Left renal cortex interstitium (tissue), 4 donors: ENCODE measurements at regions not wholly inside any gene's neighbourhood (a gene's known extent, or its start where the extent isn't known, plus 50 kb on each side); places are given as distances from the start of the nearest gene placed in this dataset.
"Not testable (repeated sequence)": the region's sequence is repeated elsewhere in the genome, so short reads cannot be mapped to it uniquely, and the experiment has no call there.

Experiments used
- DNase-seq, 4 donors: peaks; one replicate each; pipeline ENCODE4 v3.0.0-alpha.2; 2013; ENCODE audit warnings: low read depth in 4 of 4, low spot score in 2 of 4, missing footprints in 1 of 4

GRCh38 chr4:79178760-79179159, 147.1 kb downstream of the NAA11 start:
- DNase-seq = no peak

GRCh38 chr4:79177388-79177787, 148.5 kb downstream of the NAA11 start:
- no peak for DNase-seq

DNA sequence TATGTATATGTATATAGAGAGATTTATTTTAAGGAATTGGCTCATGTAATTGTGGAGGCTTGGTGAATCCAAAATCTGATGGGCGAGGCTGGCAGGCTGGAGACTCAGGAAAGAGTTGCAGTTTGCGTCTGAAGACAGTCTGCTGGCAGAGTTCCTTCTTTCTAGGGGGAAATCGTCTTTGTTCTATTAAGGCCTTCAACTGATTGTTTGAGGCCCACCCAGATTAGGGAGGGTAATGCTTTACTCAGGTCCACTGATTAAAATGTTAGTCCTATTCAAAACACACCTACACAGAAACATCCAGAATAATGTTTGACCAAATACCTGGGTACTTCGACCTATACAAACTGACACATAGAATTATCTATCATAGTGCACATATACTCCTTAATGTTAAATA, 149.5 kb downstream of the NAA11 start:
- DNase-seq = no peak

GRCh38 chr4:79175716-79176115, 150.1 kb downstream of the NAA11 start:
- DNase-seq = no peak

GRCh38 chr4:79174490-79175252, 151.2 kb downstream of the NAA11 start:
- no peak for DNase-seq

GRCh38 chr4:79173186-79173585, 152.7 kb downstream of the NAA11 start:
- DNase-seq = no peak

- no peak for DNase-seq
Measured at GRCh38 chr4:79170077-79170476, 155.8 kb downstream of the NAA11 start.

GRCh38 chr4:79164907-79165610, 160.8 kb downstream of the NAA11 start:
- DNase-seq = no peak

- DNase-seq = no peak
Measured at GRCh38 chr4:79163981-79164490, 161.8 kb downstream of the NAA11 start.

- no peak for DNase-seq
Measured at GRCh38 chr4:79160962-79161361, 164.9 kb downstream of the NAA11 start.

GRCh38 chr4:79158705-79159104, 167.2 kb downstream of the NAA11 start:
- DNase-seq = not testable (repeated sequence)

GRCh38 chr4:79155336-79155735, 170.5 kb downstream of the NAA11 start:
- DNase-seq = no peak

GRCh38 chr4:79150820-79151416, 174.9 kb downstream of the NAA11 start:
- no peak for DNase-seq

DNA sequence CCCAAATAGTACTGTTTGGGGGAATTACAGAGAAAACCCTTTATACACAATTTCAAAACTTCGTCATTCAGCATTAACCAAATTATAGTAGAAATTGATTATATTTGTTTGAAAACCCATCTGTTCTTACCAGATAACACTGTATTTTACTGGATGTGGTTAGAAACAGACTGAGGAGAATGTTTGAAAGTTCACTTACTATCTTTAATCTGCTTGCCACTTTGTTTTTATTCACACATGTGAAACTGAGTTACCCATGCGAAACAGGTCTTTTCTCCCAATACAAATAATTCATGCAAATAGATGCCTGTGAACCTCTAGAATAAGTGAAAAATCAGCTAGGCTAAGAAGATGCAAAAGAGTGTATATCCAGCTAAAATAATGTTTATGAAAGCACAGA, 177.5 kb downstream of the NAA11 start:
- no peak for DNase-seq

DNA sequence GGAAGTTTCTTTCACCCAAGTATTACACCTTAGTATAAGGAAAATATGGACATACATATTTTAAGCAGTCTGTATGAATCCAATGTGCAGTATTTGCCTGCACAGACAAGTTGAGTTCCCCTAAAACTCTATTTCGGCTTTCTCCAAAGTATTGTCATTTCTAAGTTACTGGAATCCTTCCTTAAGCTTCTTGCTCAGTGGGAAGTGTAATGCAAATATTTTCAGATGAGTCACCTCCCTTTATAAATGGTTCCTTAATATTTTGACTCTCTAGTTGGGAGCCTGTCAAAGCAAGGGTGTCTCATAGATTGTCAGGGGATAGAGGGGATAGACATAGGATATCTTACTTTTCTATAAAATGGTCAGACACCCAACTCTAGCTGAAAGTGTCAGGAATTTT, 178.6 kb downstream of the NAA11 start:
- DNase-seq = no peak

DNA sequence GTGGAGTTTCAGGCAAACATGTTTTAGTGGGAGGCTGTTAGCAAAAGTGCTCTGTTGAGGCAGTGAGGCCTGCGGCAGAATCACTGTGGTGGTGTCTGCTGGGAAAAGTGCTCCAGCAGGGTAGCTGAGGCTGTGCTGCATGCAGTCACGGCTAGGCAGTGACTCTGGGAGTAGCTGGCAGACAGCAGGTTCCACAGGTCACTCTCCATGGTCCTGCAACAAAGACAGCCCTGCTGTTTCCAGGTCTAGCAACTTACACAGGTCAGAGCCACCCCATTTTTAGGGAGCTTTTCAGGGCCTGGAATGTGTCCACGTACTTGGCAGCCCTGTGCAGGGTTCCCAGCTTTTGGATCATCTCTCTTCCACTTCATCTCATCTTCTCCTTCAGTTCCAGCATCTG, 184.3 kb downstream of the NAA11 start:
- DNase-seq = no peak

GRCh38 chr4:79134767-79135166, 191.1 kb downstream of the NAA11 start:
- DNase-seq = no peak

DNA sequence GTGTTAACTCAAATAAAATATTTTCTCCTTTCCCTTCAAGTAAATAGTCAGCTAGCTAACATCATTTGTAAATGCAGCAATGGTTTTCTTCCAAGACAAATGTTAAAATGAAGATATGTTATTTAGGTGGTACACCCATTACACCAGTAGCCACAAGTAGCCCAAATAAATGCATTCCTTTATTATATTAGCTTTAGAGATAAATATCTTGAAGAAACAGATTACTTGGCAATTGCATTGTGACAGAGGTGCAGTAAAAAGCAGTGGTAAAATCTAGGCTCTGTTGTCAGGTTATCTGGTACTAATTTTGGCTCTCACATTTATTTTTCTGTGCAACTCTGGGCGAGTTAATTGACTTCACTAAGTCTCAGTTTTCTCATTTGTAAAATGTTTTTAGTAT, 193.0 kb downstream of the NAA11 start:
- DNase-seq = no peak

DNA sequence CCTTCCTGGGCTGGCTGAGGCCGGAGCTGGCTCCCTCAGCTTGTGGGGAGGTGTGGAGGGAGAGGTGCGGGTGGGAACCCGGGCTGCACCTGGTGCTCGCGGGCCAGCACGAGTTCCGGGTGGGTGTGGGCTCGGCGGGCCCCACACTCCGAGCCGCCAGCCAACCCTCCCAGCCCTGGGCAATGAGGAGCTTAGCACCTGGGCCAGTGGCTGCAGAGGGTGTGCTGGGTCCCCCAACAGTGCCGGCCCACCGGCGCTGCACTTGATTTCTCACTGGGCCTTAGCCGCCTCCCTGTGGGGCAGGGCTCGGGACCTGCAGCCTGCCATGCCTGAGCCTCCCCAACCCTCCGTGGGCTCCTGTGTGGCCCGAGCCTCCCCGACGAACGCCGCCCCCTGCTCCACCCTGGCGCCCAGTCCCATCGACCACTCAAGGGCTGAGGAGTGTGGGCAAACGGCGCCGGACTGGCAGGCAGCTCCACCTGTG, 182.7 kb upstream of the PAQR3 start:
- DNase-seq = no peak

DNA sequence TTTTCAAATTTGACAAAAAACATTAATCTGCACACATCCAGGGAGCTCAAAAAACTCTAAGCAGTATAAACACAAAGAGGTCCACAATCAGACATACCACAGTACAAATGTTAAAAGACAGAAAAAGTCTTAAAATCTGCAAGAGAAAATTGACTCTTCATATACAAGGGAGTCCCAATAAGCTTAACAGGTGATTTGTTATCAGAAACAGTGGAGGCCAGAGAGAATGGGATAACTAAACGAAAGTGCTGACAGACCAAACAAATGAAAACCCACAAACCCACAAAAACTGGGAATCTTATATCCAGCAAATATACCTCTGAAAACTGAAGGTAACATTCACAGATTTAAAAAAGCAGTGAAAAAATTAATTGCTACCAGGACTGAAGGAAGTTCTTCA, 182.0 kb upstream of the PAQR3 start:
- no peak for DNase-seq

- DNase-seq = not testable (repeated sequence)
Measured at GRCh38 chr4:79117051-79117450, 177.8 kb upstream of the PAQR3 start.

- DNase-seq = no peak
Measured at GRCh38 chr4:79107014-79107413, 167.8 kb upstream of the PAQR3 start.
